ENCODE measurements at regions not wholly inside any gene's neighbourhood (a gene's known extent, or its start where the extent isn't known, plus 50 kb on each side); places are given as distances from the start of the nearest gene placed in this dataset.

DNA sequence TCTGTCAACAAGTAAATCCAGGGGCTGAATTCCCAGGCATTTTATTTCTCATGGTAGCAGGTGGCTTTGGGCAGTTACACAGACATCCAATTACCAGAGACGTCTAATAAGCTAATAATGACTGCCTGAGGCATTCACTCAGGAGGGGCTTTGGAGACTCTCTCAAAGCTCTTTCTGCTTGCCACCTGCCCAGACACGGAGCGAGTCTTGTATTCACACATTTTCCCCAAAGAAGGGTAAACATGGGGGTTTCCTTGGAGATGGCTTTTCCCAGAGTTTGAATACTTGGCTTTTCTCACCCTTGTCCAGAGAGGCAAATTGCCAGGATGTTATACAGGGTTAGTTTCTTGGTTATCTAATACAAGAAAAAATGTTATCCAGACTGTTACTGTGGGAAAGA, 132.6 kb downstream of the DIPK2A start:
- Histone ChIP-seq H3K36me3 (no peaks in the 10 kb centered on the region), H3K4me3 (no peak overlapping the region), H3K27me3 (no peaks in the 10 kb centered on the region), H3K9me3 (peaks cover 0 to 5% (median 0%) of the 10 kb centered on the region in 4 donors), H3K27ac (no peak overlapping the region), H3K4me1 (peaks cover 0 to 2% (median 0%) of the 10 kb centered on the region in 4 donors)
- DNase-seq (ENCODE audit: low spot score in 2 of 2), result no peak
- TF ChIP-seq EP300 (IDR thresholded peaks at IDR 0.05), result no peak
- TF ChIP-seq POLR2A (IDR thresholded peaks at IDR 0.05), result no peak
- TF ChIP-seq, protein P1, sequence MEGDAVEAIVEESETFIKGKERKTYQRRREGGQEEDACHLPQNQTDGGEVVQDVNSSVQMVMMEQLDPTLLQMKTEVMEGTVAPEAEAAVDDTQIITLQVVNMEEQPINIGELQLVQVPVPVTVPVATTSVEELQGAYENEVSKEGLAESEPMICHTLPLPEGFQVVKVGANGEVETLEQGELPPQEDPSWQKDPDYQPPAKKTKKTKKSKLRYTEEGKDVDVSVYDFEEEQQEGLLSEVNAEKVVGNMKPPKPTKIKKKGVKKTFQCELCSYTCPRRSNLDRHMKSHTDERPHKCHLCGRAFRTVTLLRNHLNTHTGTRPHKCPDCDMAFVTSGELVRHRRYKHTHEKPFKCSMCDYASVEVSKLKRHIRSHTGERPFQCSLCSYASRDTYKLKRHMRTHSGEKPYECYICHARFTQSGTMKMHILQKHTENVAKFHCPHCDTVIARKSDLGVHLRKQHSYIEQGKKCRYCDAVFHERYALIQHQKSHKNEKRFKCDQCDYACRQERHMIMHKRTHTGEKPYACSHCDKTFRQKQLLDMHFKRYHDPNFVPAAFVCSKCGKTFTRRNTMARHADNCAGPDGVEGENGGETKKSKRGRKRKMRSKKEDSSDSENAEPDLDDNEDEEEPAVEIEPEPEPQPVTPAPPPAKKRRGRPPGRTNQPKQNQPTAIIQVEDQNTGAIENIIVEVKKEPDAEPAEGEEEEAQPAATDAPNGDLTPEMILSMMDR (IDR thresholded peaks at IDR 0.05), result no peak
- WGBS, 2 donors, result 21 to 33% methylated on average over 3 of the region's 3 CpGs

GRCh38 chr3:144104679-144105078, 133.1 kb downstream of the DIPK2A start:
- Histone ChIP-seq H3K4me3 (no peak overlapping the region), H3K27me3 (no peaks in the 10 kb centered on the region), H3K27ac (no peak overlapping the region), H3K4me1 (peaks cover 0 to 2% (median 0%) of the 10 kb centered on the region in 4 donors), H3K9me3 (no peaks in the 10 kb centered on the region), H3K36me3 (no peaks in the 10 kb centered on the region)
- TF ChIP-seq POLR2A (IDR thresholded peaks at IDR 0.05), result no peak
- TF ChIP-seq, protein P1 (IDR thresholded peaks at IDR 0.05), result no peak
- TF ChIP-seq EP300 (IDR thresholded peaks at IDR 0.05), result no peak
- 78 to 91% methylated on average over 1 of the region's 1 CpG for WGBS, 2 donors
- no peak for DNase-seq (ENCODE audit: low spot score in 2 of 2)

GRCh38 chr3:144105542-144105941, 133.9 kb downstream of the DIPK2A start:
- no peak overlapping the region for H3K27ac ChIP-seq
- no peaks in the 10 kb centered on the region for H3K9me3 ChIP-seq
- 77 to 83% methylated on average over 3 of the region's 3 CpGs for WGBS, 2 donors
- H3K4me1 ChIP-seq, result peaks cover 0 to 2% (median 0%) of the 10 kb centered on the region in 4 donors
- no peak for DNase-seq (ENCODE audit: low spot score in 2 of 2)
- H3K27me3 ChIP-seq, result no peaks in the 10 kb centered on the region
- no peak overlapping the region for H3K4me3 ChIP-seq
- TF ChIP-seq POLR2A (IDR thresholded peaks at IDR 0.05) (no peak), EP300 (IDR thresholded peaks at IDR 0.05) (no peak)
- no peaks in the 10 kb centered on the region for H3K36me3 ChIP-seq

DNA sequence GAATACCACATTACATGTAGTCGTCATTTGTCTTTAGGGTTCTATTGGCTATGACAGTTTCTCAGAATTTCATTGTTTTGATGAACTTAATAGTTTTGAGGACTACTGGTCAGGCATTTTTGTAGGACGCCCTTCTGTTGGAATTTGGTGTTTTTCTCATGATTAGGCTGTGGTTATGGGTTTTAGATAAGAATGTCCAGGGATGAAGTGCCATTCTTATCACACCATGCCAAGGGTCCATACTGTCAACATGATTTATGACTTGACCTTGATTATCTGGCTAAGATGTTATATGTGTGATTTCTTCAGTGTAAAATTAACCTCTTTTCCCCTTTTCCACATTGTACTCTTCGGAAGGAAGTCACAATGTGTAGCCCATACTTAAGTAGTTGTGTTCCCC, 135.3 kb downstream of the DIPK2A start:
- H3K9me3 ChIP-seq, result no peaks in the 10 kb centered on the region
- TF ChIP-seq, protein P1 (IDR thresholded peaks at IDR 0.05), result no peak
- no peak for TF ChIP-seq EP300 (IDR thresholded peaks at IDR 0.05)
- 87 to 89% methylated on average over 3 of the region's 3 CpGs for WGBS, 2 donors

DNA sequence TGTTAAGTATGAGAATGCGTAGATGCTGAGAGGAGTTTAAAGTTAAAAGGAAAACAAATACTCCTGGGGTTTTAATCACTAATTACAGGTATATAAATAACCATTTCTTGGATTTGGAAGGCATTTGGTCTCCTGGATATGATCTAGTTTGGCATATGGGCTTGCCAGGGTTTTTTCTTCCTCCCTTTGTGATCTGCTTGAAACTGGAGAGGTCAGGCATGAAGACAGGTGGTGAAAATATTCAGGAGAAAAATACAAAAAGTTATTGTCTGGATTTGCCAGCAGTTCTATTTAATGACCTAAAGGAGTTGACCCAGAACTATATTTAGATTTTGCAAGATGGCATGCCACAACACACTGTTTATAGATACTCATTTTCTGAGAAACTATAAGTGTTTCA, 136.3 kb downstream of the DIPK2A start:
- peaks cover 0 to 2% (median 0%) of the 10 kb centered on the region in 4 donors for H3K4me1 ChIP-seq
- no peak overlapping the region for H3K4me3 ChIP-seq
- no peaks in the 10 kb centered on the region for H3K36me3 ChIP-seq
- H3K27ac ChIP-seq, result no peak overlapping the region
- WGBS, 2 donors, result 83 to 85% methylated on average over 1 of the region's 1 CpG
- no peaks in the 10 kb centered on the region for H3K27me3 ChIP-seq
- TF ChIP-seq, protein P1 (IDR thresholded peaks at IDR 0.05), result no peak
- TF ChIP-seq EP300 (IDR thresholded peaks at IDR 0.05) (no peak), POLR2A (IDR thresholded peaks at IDR 0.05) (no peak)
- H3K9me3 ChIP-seq, result no peaks in the 10 kb centered on the region
- no peak for DNase-seq (ENCODE audit: low spot score in 2 of 2)

More for the DNA sequence above, 135.3 kb downstream of the DIPK2A start:
- no peak for DNase-seq (ENCODE audit: low spot score in 2 of 2)
- H3K27ac ChIP-seq, result no peak overlapping the region
- H3K4me1 ChIP-seq, result peaks cover 0 to 2% (median 0%) of the 10 kb centered on the region in 4 donors
- no peaks in the 10 kb centered on the region for H3K36me3 ChIP-seq
- no peaks in the 10 kb centered on the region for H3K27me3 ChIP-seq
- H3K4me3 ChIP-seq, result no peak overlapping the region

- H3K4me1 ChIP-seq, result no peaks in the 10 kb centered on the region
- H3K4me3 ChIP-seq, result no peak overlapping the region
- no peaks in the 10 kb centered on the region for H3K36me3 ChIP-seq
- WGBS, 2 donors, result 92 to 94% methylated on average over 3 of the region's 3 CpGs
- H3K9me3 ChIP-seq, result no peaks in the 10 kb centered on the region
- DNase-seq (ENCODE audit: low spot score in 2 of 2), result no peak
- no peak overlapping the region for H3K27ac ChIP-seq
- TF ChIP-seq EP300 (IDR thresholded peaks at IDR 0.05) (no peak), POLR2A (IDR thresholded peaks at IDR 0.05) (no peak)
- TF ChIP-seq, protein P1 (IDR thresholded peaks at IDR 0.05), result no peak
- H3K27me3 ChIP-seq, result no peaks in the 10 kb centered on the region
These were observed 138.3 kb downstream of the DIPK2A start for GRCh38 chr3:144109944-144110343.

Data from tibial nerve (tissue), 4 donors.